K562 (cell line): ENCODE measurements at regions not wholly inside any gene's neighbourhood (a gene's known extent, or its start where the extent isn't known, plus 50 kb on each side); places are given as distances from the start of the nearest gene placed in this dataset.
"Not testable (repeated sequence)": the region's sequence is repeated elsewhere in the genome, so short reads cannot be mapped to it uniquely, and the experiment has no call there.

Source experiments
- ATAC-seq: fragments of 200-7000 bp; cut with Tn5 transposase; 3 replicates; pipeline ENCODE4 v1.9.1; 2020; ENCODE audit warnings: moderate library complexity
- BruUV-seq: library from RNA; stranded (reverse); fragments of 400-500 nt; replicated peaks from 2 replicates; lab custom pipeline; 2021; lab: Mats Ljungman, UMichigan
- CTCF ChIA-PET: fragments of 300-600 bp; formaldehyde crosslinking; extraction: SDS; loops from one replicate; lab custom pipeline; 2021; ENCODE audit warnings: low intra/inter-chr PET ratio; lab: Yijun Ruan, JAX
- POLR2A ChIA-PET: fragments of 300-600, 350-650 bp; sonication (Branson Sonifier 250); formaldehyde crosslinking; extraction: SDS; loops from one replicate; lab custom pipeline; 2021; ENCODE audit warnings: antibody characterized with exemption, inconsistent platforms; lab: Yijun Ruan, JAX
- DNase-seq, 4 experiments: peaks; one replicate each; pipeline versions ENCODE4 v3.0.0 to v3.0.0-alpha.2; 2011 to 2018; ENCODE audit warnings: low spot score in 3 of 4, mixed read lengths in 3 of 4; ENCODE audit errors: extremely low read depth in 1 of 4
- FAIRE-seq: peaks from 2 replicates; lab custom pipeline; 2011; peaks lifted over from hg19 to GRCh38; lab: Jason Lieb, UNC
- H2AFZ ChIP-seq: 2 replicates; pipeline ENCODE4 v1.6.0; 2011; ENCODE audit warnings: low read depth, low read length, control low read depth, inconsistent platforms
- H3K27ac ChIP-seq: fragments of 200-600 bp; 3 replicates; pipeline ENCODE4 v1.8.0; 2011; ENCODE audit warnings: low read depth, mild to moderate bottlenecking, control low read depth, inconsistent platforms, low read length, moderate library complexity, mixed read lengths; ENCODE audit errors: extremely low read depth
- H3K27me3 ChIP-seq, 2 experiments: fragments of 300-600 bp in 1 of 2; 2 replicates in 1 of 2; 3 replicates in 1 of 2; pipeline versions ENCODE4 v1.6.0 to v1.8.0; 2011; ENCODE audit warnings: inconsistent platforms in 2 of 2, low read length in 2 of 2, mild to moderate bottlenecking in 1 of 2, mixed read lengths in 1 of 2, moderate library complexity in 1 of 2; ENCODE audit not compliant: control insufficient read depth in 2 of 2, insufficient read depth in 2 of 2
- H3K36me3 ChIP-seq: fragments of 300-600 bp; 3 replicates; pipeline ENCODE4 v1.8.0; 2011; ENCODE audit warnings: mild to moderate bottlenecking, low read length, inconsistent platforms; ENCODE audit not compliant: control insufficient read depth, insufficient read depth
- H3K4me1 ChIP-seq, 2 experiments: fragments of 200-600 bp in 1 of 2; replicated peaks in 1 of 2; 2 replicates in 1 of 2; 3 replicates in 1 of 2; pipeline versions ENCODE4 v1.5.1 to v1.8.0; 2011; ENCODE audit warnings: inconsistent platforms in 2 of 2, low read length in 2 of 2, mild to moderate bottlenecking in 1 of 2, mixed read lengths in 1 of 2, moderate library complexity in 1 of 2; ENCODE audit not compliant: control insufficient read depth in 2 of 2, insufficient read depth in 2 of 2
- H3K4me2 ChIP-seq: 2 replicates; pipeline ENCODE4 v1.6.1; 2011; ENCODE audit warnings: low read length, control low read depth, inconsistent platforms, mixed read lengths; ENCODE audit not compliant: insufficient read depth
- H3K4me3 ChIP-seq: fragments of 200-600 bp; sonication (generic), shearing (Covaris generic); 2 replicates; pipeline ENCODE4 v1.5.1; 2016; ENCODE audit warnings: control low read depth, inconsistent platforms
- H3K79me2 ChIP-seq: fragments of 200-600 bp; 3 replicates; pipeline ENCODE4 v1.8.0; 2011; ENCODE audit warnings: low read length, inconsistent platforms; ENCODE audit not compliant: control insufficient read depth, insufficient read depth
- H3K9ac ChIP-seq, 2 experiments: 2 replicates each; pipeline versions ENCODE4 v1.6.0 to v1.6.1; 2011; ENCODE audit warnings: low read depth in 2 of 2, low read length in 2 of 2, control low read depth in 1 of 2, inconsistent platforms in 1 of 2, mild to moderate bottlenecking in 1 of 2, mixed read lengths in 1 of 2; ENCODE audit not compliant: insufficient read depth in 1 of 2
- H3K9me1 ChIP-seq: one replicate; pipeline ENCODE4 v1.6.0; 2011; ENCODE audit warnings: inconsistent platforms, mild to moderate bottlenecking, low read length, moderate library complexity; ENCODE audit not compliant: control insufficient read depth, insufficient read depth
- H3K9me3 ChIP-seq: replicated peaks from 2 replicates; pipeline ENCODE4 v1.5.1; 2011; ENCODE audit warnings: low read depth, low read length, inconsistent platforms; ENCODE audit not compliant: control insufficient read depth, insufficient read depth
- H4K20me1 ChIP-seq: replicated peaks from 2 replicates; pipeline ENCODE4 v1.6.1; 2011; ENCODE audit warnings: low read length, inconsistent platforms, mixed read lengths; ENCODE audit not compliant: control insufficient read depth, insufficient read depth
- FIP1L1 ChIP-seq: fragments of 200-400 bp; formaldehyde crosslinking; IDR thresholded peaks from 2 replicates; pipeline ENCODE4 v1.6.1; 2018; ENCODE audit warnings: mild to moderate bottlenecking, low read depth, low read length; ENCODE audit not compliant: poor library complexity, severe bottlenecking
- HSF4 ChIP-seq: fragments of 250-450 bp; sonication (Bioruptor Pico); IDR thresholded peaks from 2 replicates; pipeline ENCODE4 v2.1.2; 2022; ENCODE audit warnings: mild to moderate bottlenecking, moderate library complexity, borderline replicate concordance
- JUN ChIP-seq, 2 experiments: sonication (generic) in 1 of 2; formaldehyde crosslinking in 1 of 2; IDR thresholded peaks; 2 replicates each; pipeline versions ENCODE4 v1.6.1 to v1.8.0; 2012 to 2022; ENCODE audit warnings: borderline replicate concordance in 2 of 2, mild to moderate bottlenecking in 2 of 2, improper control_type of control experiment in 1 of 2, low read depth in 1 of 2, low read length in 1 of 2, missing genetic modification reagents in 1 of 2
- TBP ChIP-seq: optimal IDR thresholded peaks from 2 replicates; pipeline ENCODE3; 2011; ENCODE audit warnings: low read depth, low read length, improper control_type of control experiment
- TFAM ChIP-seq: fragments of 250-450 bp; sonication (Bioruptor Pico); conservative IDR thresholded peaks from 2 replicates; pipeline ENCODE4 v1.5.0; 2021; ENCODE audit warnings: mild to moderate bottlenecking, moderate library complexity
- YY1 ChIP-seq, 3 experiments: IDR thresholded peaks; 2 replicates each; pipeline ENCODE4 v1.6.1; 2011; ENCODE audit warnings: low read length in 2 of 3, mild to moderate bottlenecking in 2 of 3, moderate library complexity in 2 of 3, borderline replicate concordance in 1 of 3, control low read depth in 1 of 3, low read depth in 1 of 3; ENCODE audit not compliant: insufficient read depth in 3 of 3, insufficient replicate concordance in 2 of 3, control insufficient read depth in 1 of 3, insufficient read length in 1 of 3; ENCODE audit errors: extremely low read depth in 1 of 3
- ZNF239 ChIP-seq: fragments of 250-450 bp; sonication (Bioruptor Pico); IDR thresholded peaks from 2 replicates; pipeline ENCODE4 v1.4.0; 2020; ENCODE audit warnings: mild to moderate bottlenecking
- WGBS: fragments of 100-300 bp; shearing (Covaris generic); methylation state at CpG from one replicate; pipeline ENCODE4 v1.1.6; 2016; ENCODE audit warnings: low coverage, mixed read lengths; ENCODE audit not compliant: insufficient coverage; ENCODE audit errors: missing lambda C conversion rate; 5-methylcytosine and 5-hydroxymethylcytosine counted together
- in situ Hi-C: fragments of 300-500 bp; cut with MboI; formaldehyde crosslinking; loops from 4 replicates; pipeline ENCODE4 v1.15.0; 2018; ENCODE audit warnings: inconsistent platforms, mixed read lengths
- intact Hi-C: fragments of 100-400 bp; cut with micrococcal nuclease; formaldehyde crosslinking; loops from 2 replicates; pipeline ENCODE4 v1.14.2; 2022

DNA sequence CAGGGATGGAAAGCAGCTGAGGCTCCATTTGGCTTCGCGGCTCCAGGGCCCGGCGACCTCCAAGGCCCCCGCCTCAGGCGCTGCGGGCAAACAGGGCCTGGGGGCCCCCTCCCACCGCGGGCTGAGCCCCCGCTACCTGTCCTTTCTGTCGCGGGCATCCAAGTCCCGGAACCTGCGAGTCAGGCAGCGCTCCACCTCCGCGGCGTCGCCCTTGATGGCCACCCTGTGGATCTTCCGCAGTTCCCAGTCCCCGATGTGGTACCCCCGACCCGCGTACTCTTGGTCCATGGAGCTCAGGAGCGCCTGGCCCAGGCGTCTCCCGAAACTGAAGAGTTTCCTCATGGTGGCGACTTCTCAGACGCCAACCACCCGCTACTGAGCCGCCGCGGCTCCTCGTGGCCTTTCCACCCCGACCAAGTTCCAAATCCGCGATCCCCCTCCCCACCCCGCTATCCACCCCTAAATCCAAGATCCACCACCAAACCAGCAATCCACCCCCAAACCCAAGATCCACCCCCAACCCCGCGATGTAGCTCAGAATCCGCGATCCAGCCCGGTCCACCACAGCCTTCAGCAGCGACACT is 86.5 kb upstream of the CCDC180 start:
- intact Hi-C loops: no loop called here
- ChIA-PET CTCF (no interaction called here), POLR2A (no interaction called here)
- Histone ChIP-seq H3K4me3 (peak overlapping the region; percentile 20; the same call in 1 of the 2 replicates), H3K79me2 (no peaks in the 10 kb centered on the region), H3K4me2 (peak overlapping the region; percentile 51; the same call in 1 of the 2 replicates), H3K9me1 (no peaks in the 10 kb centered on the region), H3K27ac (no peak overlapping the region), H3K4me1 (peaks cover 0 to 14% of the 10 kb centered on the region in 2 experiments; a peak in 2 of 5 replicates), H3K9me3 (no peaks in the 10 kb centered on the region), H3K9ac (peak overlapping the region in 1 of 2 experiments; percentile 26; a peak in 1 of 4 replicates), H3K27me3 (0 out of 5 replicates have a peak, but pooled peaks cover 0 to 3% of the 10 kb centered on the region in 2 experiments), H3K36me3 (no peaks in the 10 kb centered on the region), H4K20me1 (no peaks in the 10 kb centered on the region), H2AFZ (no peak overlapping the region)
- in situ Hi-C loops: no loop called here
- no TSS peak for BruUV-seq
- 62% methylated on average over 17 of the region's 44 CpGs for WGBS
- TF ChIP-seq YY1 (IDR thresholded peaks at IDR 0.05; ENCODE audit: borderline replicate concordance in 1 of 3, control insufficient read depth in 1 of 3, extremely low read depth in 1 of 3, insufficient read depth in 3 of 3, insufficient read length in 1 of 3, insufficient replicate concordance in 2 of 3, low read depth in 1 of 3, low read length in 2 of 3): no peak
- TF ChIP-seq FIP1L1: no peak
- TF ChIP-seq TFAM: no peak
- no peak for TF ChIP-seq ZNF239 (CRISPR knock-in tag)
- no peak for TF ChIP-seq JUN (IDR thresholded peaks at IDR 0.05; ENCODE audit: borderline replicate concordance, low read depth, low read length)
- TF ChIP-seq JUN (CRISPR knock-in tag; IDR thresholded peaks at IDR 0.05; ENCODE audit: borderline replicate concordance): no peak
- no peak for TF ChIP-seq HSF4
- no peak for TF ChIP-seq TBP
- DNase-seq (no peak), ATAC-seq (no peak), FAIRE-seq (no peak)

DNA sequence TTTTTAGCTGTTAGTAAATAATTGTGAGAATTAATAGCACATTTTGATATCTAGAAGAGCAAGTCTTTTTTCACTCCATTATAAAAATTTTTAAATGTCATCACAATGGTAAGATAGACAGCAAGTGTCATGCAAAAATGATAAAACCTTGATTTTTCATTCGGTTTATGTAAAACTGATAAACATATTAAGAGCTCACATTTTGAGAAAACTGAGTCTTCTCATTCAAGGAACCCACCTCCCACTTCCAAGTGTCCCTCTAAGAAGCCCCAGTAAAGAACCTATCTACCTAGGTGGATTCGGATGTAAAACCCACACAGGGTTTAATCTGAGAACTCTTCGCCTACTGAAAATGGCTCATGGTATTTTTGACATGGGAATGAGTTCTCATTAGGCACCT is 87.1 kb upstream of the CCDC180 start:
- H3K4me1 ChIP-seq: peaks cover 0 to 14% of the 10 kb centered on the region in 2 experiments; a peak in 2 of 5 replicates
- in situ Hi-C loops, H3K9me1 ChIP-seq, CTCF ChIA-PET, H3K27ac ChIP-seq, H3K36me3 ChIP-seq, ATAC-seq, H2AFZ ChIP-seq, H3K79me2 ChIP-seq, H3K9ac ChIP-seq, intact Hi-C loops, H3K27me3 ChIP-seq, POLR2A ChIA-PET, DNase-seq, H3K4me2 ChIP-seq, H3K4me3 ChIP-seq, H3K9me3 ChIP-seq, BruUV-seq, H4K20me1 ChIP-seq, FAIRE-seq: not testable (repeated sequence)
- WGBS: 100% methylated on average over 2 of the region's 3 CpGs
